Stimulated activated CD4-positive, alpha-beta T cell treated with anti-CD3 and anti-CD28 coated beads, TNF-alpha, amount 100 ng/mL, for 24 hours (primary cell): ENCODE measurements at regions not wholly inside any gene's neighbourhood (a gene's known extent, or its start where the extent isn't known, plus 50 kb on each side); places are given as distances from the start of the nearest gene placed in this dataset.

Source experiments
- DNase-seq, 3 experiments: peaks; one replicate each; pipeline ENCODE4 v3.0.0-alpha.2; 2020; ENCODE audit warnings: low read depth in 3 of 3

- DNase-seq: no peak
These were observed 456.8 kb downstream of the MIAT start for GRCh38 chr22:27114186-27114585.

GRCh38 chr22:27115410-27115809 is 458.0 kb downstream of the MIAT start:
- no peak for DNase-seq

GRCh38 chr22:27115816-27116256 is 458.4 kb downstream of the MIAT start:
- DNase-seq: no peak

- no peak for DNase-seq
These were observed 459.1 kb downstream of the MIAT start for GRCh38 chr22:27116312-27117086.

GRCh38 chr22:27120036-27120435 is 462.6 kb downstream of the MIAT start:
- DNase-seq: no peak

GRCh38 chr22:27122574-27122973 is 465.2 kb downstream of the MIAT start:
- no peak for DNase-seq

GRCh38 chr22:27123880-27124279 is 466.5 kb downstream of the MIAT start:
- no peak for DNase-seq

GRCh38 chr22:27124351-27124966 is 467.1 kb downstream of the MIAT start:
- no peak for DNase-seq

- DNase-seq: no peak
These were observed 468.2 kb downstream of the MIAT start for GRCh38 chr22:27125539-27125938.

- no peak for DNase-seq
These were observed 470.5 kb downstream of the MIAT start for GRCh38 chr22:27127911-27128310.

- DNase-seq: no peak
These were observed 471.2 kb downstream of the MIAT start for GRCh38 chr22:27128461-27129085.

GRCh38 chr22:27129266-27129665 is 471.9 kb downstream of the MIAT start:
- DNase-seq: no peak

GRCh38 chr22:27130906-27131305 is 473.5 kb downstream of the MIAT start:
- DNase-seq: no peak

GRCh38 chr22:27131346-27131745 is 474.0 kb downstream of the MIAT start:
- no peak for DNase-seq

- no peak for DNase-seq
These were observed 475.0 kb downstream of the MIAT start for GRCh38 chr22:27132400-27132799.

- DNase-seq: no peak
These were observed 475.6 kb downstream of the MIAT start for GRCh38 chr22:27133019-27133431.

- no peak for DNase-seq
These were observed 476.4 kb downstream of the MIAT start for GRCh38 chr22:27133681-27134314.

- DNase-seq: peak in 1 of 3 experiments; percentile 12
These were observed 476.9 kb downstream of the MIAT start for GRCh38 chr22:27134315-27134701.

GRCh38 chr22:27135031-27135981 is 477.9 kb downstream of the MIAT start:
- DNase-seq: no peak

- no peak for DNase-seq
These were observed 479.2 kb downstream of the MIAT start for GRCh38 chr22:27136596-27136995.

GRCh38 chr22:27137871-27138337 is 480.5 kb downstream of the MIAT start:
- DNase-seq: no peak
